IMR-90 (cell line): ENCODE measurements at regions not wholly inside any gene's neighbourhood (a gene's known extent, or its start where the extent isn't known, plus 50 kb on each side); places are given as distances from the start of the nearest gene placed in this dataset.

Source experiments
- ATAC-seq: fragments of 200-7000 bp; cut with Tn5 transposase; 2 replicates; pipeline ENCODE4 v1.9.1; 2020; ENCODE audit warnings: low read depth, mild to moderate bottlenecking, moderate library complexity
- BruUV-seq: library from RNA; stranded (reverse); fragments of 400-500 nt; replicated peaks from 2 replicates; lab custom pipeline; 2021; lab: Mats Ljungman, UMichigan
- CTCF ChIA-PET: fragments of 300-600 bp; formaldehyde crosslinking; extraction: SDS; loops from one replicate; lab custom pipeline; 2021; ENCODE audit warnings: antibody characterized with exemption; lab: Yijun Ruan, JAX
- POLR2A ChIA-PET: fragments of 300-600 bp; sonication (Branson Sonifier 250); formaldehyde crosslinking; loops from one replicate; lab custom pipeline; 2022; ENCODE audit warnings: antibody characterized with exemption; ENCODE audit not compliant: unreplicated experiment; lab: Charles Lee
- DNase-seq: peaks from one replicate; pipeline ENCODE4 v3.0.0; 2013
- H2AFZ ChIP-seq: replicated peaks from 2 replicates; pipeline ENCODE3; 2013; ENCODE audit warnings: low read length, mild to moderate bottlenecking; ENCODE audit not compliant: poor library complexity
- H2AK5ac ChIP-seq: 2 replicates; pipeline ENCODE4 v1.6.1; 2013; ENCODE audit warnings: low read depth, low read length, inconsistent platforms
- H2AK9ac ChIP-seq: replicated peaks from 2 replicates; pipeline ENCODE3; 2013; ENCODE audit warnings: mild to moderate bottlenecking, low read depth, low read length, moderate library complexity; ENCODE audit not compliant: poor library complexity
- H2BK120ac ChIP-seq: 2 replicates; pipeline ENCODE4 v1.6.1; 2013; ENCODE audit warnings: low read depth, low read length, inconsistent platforms
- H2BK15ac ChIP-seq: 3 replicates; pipeline ENCODE4 v1.6.1; 2013; ENCODE audit warnings: low read depth, low read length, inconsistent platforms
- H2BK20ac ChIP-seq: 2 replicates; pipeline ENCODE4 v1.6.1; 2013; ENCODE audit warnings: low read depth, mild to moderate bottlenecking, inconsistent platforms, low read length, moderate library complexity
- H2BK5ac ChIP-seq: 2 replicates; pipeline ENCODE4 v1.6.1; 2013; ENCODE audit warnings: mild to moderate bottlenecking, low read depth, low read length, inconsistent platforms; ENCODE audit not compliant: poor library complexity, severe bottlenecking
- H3K14ac ChIP-seq: replicated peaks from 2 replicates; pipeline ENCODE4 v1.6.1; 2013; ENCODE audit warnings: low read depth, low read length, inconsistent platforms
- H3K18ac ChIP-seq: 2 replicates; pipeline ENCODE4 v1.6.1; 2013; ENCODE audit warnings: low read depth, low read length, control low read depth
- H3K23ac ChIP-seq: 2 replicates; pipeline ENCODE4 v1.6.1; 2013; ENCODE audit warnings: low read depth, low read length, inconsistent platforms
- H3K27ac ChIP-seq: 2 replicates; pipeline ENCODE4 v1.5.1; 2013; ENCODE audit warnings: mild to moderate bottlenecking, control low read depth, low read length; ENCODE audit not compliant: insufficient read depth
- H3K27me3 ChIP-seq: 2 replicates; pipeline ENCODE4 v1.6.1; 2013; ENCODE audit warnings: low read length; ENCODE audit not compliant: control insufficient read depth, insufficient read depth
- H3K36me3 ChIP-seq: 2 replicates; pipeline ENCODE4 v1.6.1; 2013; ENCODE audit warnings: low read length, mixed read lengths; ENCODE audit not compliant: control insufficient read depth, insufficient read depth
- H3K4ac ChIP-seq: 2 replicates; pipeline ENCODE4 v1.6.1; 2013; ENCODE audit warnings: low read depth, low read length, inconsistent platforms
- H3K4me1 ChIP-seq: 2 replicates; pipeline ENCODE4 v1.6.1; 2013; ENCODE audit warnings: low read length, mixed read lengths; ENCODE audit not compliant: control insufficient read depth, insufficient read depth
- H3K4me2 ChIP-seq: 2 replicates; pipeline ENCODE4 v1.6.1; 2013; ENCODE audit warnings: low read depth, mild to moderate bottlenecking, control low read depth, low read length, moderate library complexity
- H3K4me3 ChIP-seq: 2 replicates; pipeline ENCODE4 v1.5.1; 2013; ENCODE audit warnings: low read depth, mild to moderate bottlenecking, control low read depth, low read length, moderate library complexity; ENCODE audit not compliant: insufficient read depth
- H3K56ac ChIP-seq: 2 replicates; pipeline ENCODE4 v1.6.1; 2013; ENCODE audit warnings: low read length, inconsistent platforms; ENCODE audit not compliant: insufficient read depth; ENCODE audit errors: extremely low read depth
- H3K79me1 ChIP-seq, 2 experiments: 2 replicates each; pipeline ENCODE4 v1.6.1; 2013; ENCODE audit warnings: low read length in 2 of 2, inconsistent platforms in 1 of 2, low read depth in 1 of 2
- H3K9ac ChIP-seq: 2 replicates; pipeline ENCODE4 v1.6.1; 2013; ENCODE audit warnings: low read depth, low read length, control low read depth
- H3K9me1 ChIP-seq: 2 replicates; pipeline ENCODE4 v1.6.1; 2013; ENCODE audit warnings: low read length, inconsistent platforms; ENCODE audit not compliant: insufficient read depth
- H3K9me3 ChIP-seq: 2 replicates; pipeline ENCODE4 v1.6.1; 2013; ENCODE audit warnings: low read length; ENCODE audit not compliant: control insufficient read depth, insufficient read depth
- H4K20me1 ChIP-seq: 2 replicates; pipeline ENCODE4 v1.6.1; 2013; ENCODE audit warnings: low read length, inconsistent platforms; ENCODE audit not compliant: insufficient read depth
- H4K5ac ChIP-seq: 2 replicates; pipeline ENCODE4 v1.6.1; 2013; ENCODE audit warnings: mild to moderate bottlenecking, low read depth, low read length, control low read depth
- H4K8ac ChIP-seq, 2 experiments: 2 replicates each; pipeline ENCODE4 v1.6.1; 2013; ENCODE audit warnings: low read depth in 2 of 2, low read length in 2 of 2, control low read depth in 1 of 2, inconsistent platforms in 1 of 2
- H4K91ac ChIP-seq: 2 replicates; pipeline ENCODE4 v1.6.1; 2013; ENCODE audit warnings: low read depth, low read length, inconsistent platforms; ENCODE audit not compliant: insufficient read depth
- BHLHE40 ChIP-seq: fragments of 150-350 bp; IDR thresholded peaks from 2 replicates; pipeline ENCODE4 v1.6.1; 2016; ENCODE audit warnings: mild to moderate bottlenecking, low read depth, low read length
- CEBPB ChIP-seq: IDR thresholded peaks from 2 replicates; pipeline ENCODE4 v1.6.1; 2012; ENCODE audit warnings: low read depth, low read length, improper control_type of control experiment
- CHD1 ChIP-seq: IDR thresholded peaks from 2 replicates; pipeline ENCODE4 v1.6.1; 2012; ENCODE audit warnings: low read depth, low read length, improper control_type of control experiment
- FOS ChIP-seq: fragments of 150-350 bp; IDR thresholded peaks from 2 replicates; pipeline ENCODE4 v1.6.1; 2016; ENCODE audit warnings: low read depth, low read length
- MAFK ChIP-seq: IDR thresholded peaks from 2 replicates; pipeline ENCODE4 v1.6.1; 2012; ENCODE audit warnings: low read depth, low read length, improper control_type of control experiment
- MAZ ChIP-seq: IDR thresholded peaks from 2 replicates; pipeline ENCODE4 v1.6.1; 2012; ENCODE audit warnings: low read depth, mild to moderate bottlenecking, low read length, improper control_type of control experiment, moderate library complexity, borderline replicate concordance
- MXI1 ChIP-seq: IDR thresholded peaks from 2 replicates; pipeline ENCODE4 v1.6.1; 2012; ENCODE audit warnings: low read depth, mild to moderate bottlenecking, low read length, moderate library complexity, borderline replicate concordance
- NFE2L2 ChIP-seq: fragments of 150-350 bp; IDR thresholded peaks from 2 replicates; pipeline ENCODE4 v1.6.1; 2016; ENCODE audit warnings: low read depth, mild to moderate bottlenecking, low read length
- POLR2A ChIP-seq: IDR thresholded peaks from 2 replicates; pipeline ENCODE4 v1.6.1; 2012; ENCODE audit warnings: mild to moderate bottlenecking, low read depth, low read length
- RAD21 ChIP-seq: IDR thresholded peaks from 2 replicates; pipeline ENCODE4 v1.6.1; 2012; ENCODE audit warnings: low read length, improper control_type of control experiment
- RCOR1 ChIP-seq: IDR thresholded peaks from 2 replicates; pipeline ENCODE4 v1.6.1; 2012; ENCODE audit warnings: mild to moderate bottlenecking, low read length, improper control_type of control experiment; ENCODE audit not compliant: insufficient replicate concordance
- RFX5 ChIP-seq: IDR thresholded peaks from 2 replicates; pipeline ENCODE4 v1.8.0; 2012; ENCODE audit warnings: low read depth, mild to moderate bottlenecking, low read length, moderate library complexity
- SMC3 ChIP-seq: fragments of 150-350 bp; IDR thresholded peaks from 2 replicates; pipeline ENCODE4 v1.6.1; 2016; ENCODE audit warnings: low read depth, mild to moderate bottlenecking, antibody characterized with exemption, low read length, moderate library complexity
- dilution Hi-C: fragments of 300-500 bp; cut with HindIII; formaldehyde crosslinking; loops from one replicate; pipeline ENCODE4 v1.14.3; 2018; ENCODE audit warnings: low sequenced_read_pairs; ENCODE audit not compliant: unreplicated experiment
- in situ Hi-C: fragments of 300-500 bp; cut with MboI; formaldehyde crosslinking; loops from 3 replicates; pipeline ENCODE4 v1.14.3; 2019; ENCODE audit warnings: low sequenced_read_pairs, inconsistent platforms, mixed read lengths
- intact Hi-C: fragments of 100-400 bp; cut with micrococcal nuclease; formaldehyde crosslinking; loops from 2 replicates; pipeline ENCODE4 v1.10.0; 2022
- TF ChIP-seq, protein P1 (sequence below): fragments of 150-350 bp; IDR thresholded peaks from 2 replicates; pipeline ENCODE4 v1.6.1; 2017; ENCODE audit warnings: mild to moderate bottlenecking, antibody characterized with exemption, low read length, low read depth
- TF ChIP-seq, protein P2 (sequence below): fragments of 150-350 bp; IDR thresholded peaks from 2 replicates; pipeline ENCODE4 v1.6.1; 2016; ENCODE audit warnings: low read depth, mild to moderate bottlenecking, low read length, moderate library complexity, borderline replicate concordance
- TF ChIP-seq, protein P3 (sequence below): conservative IDR thresholded peaks from 2 replicates; pipeline ENCODE4 v1.5.1; 2012; ENCODE audit warnings: mild to moderate bottlenecking, low read depth, low read length, improper control_type of control experiment

GRCh38 chr18:43760010-43760409, 482.7 kb upstream of the SYT4 start:
- H4K5ac ChIP-seq = no peak overlapping the region
- H3K4me2 ChIP-seq = no peak overlapping the region
- H3K18ac ChIP-seq = no peak overlapping the region
- no peak overlapping the region for H2BK120ac ChIP-seq
- no peak overlapping the region for H3K14ac ChIP-seq
- H2AK9ac ChIP-seq = no peak overlapping the region
- H3K9ac ChIP-seq = no peak overlapping the region
- H2BK15ac ChIP-seq = no peak overlapping the region
- H4K20me1 ChIP-seq = no peaks in the 10 kb centered on the region
- H3K9me3 ChIP-seq = no peaks in the 10 kb centered on the region
- no peaks in the 10 kb centered on the region for H3K79me1 ChIP-seq
- intact Hi-C loops = no loop called here
- in situ Hi-C loops = no loop called here
- DNase-seq (no peak), ATAC-seq (no peak)
- H3K27ac ChIP-seq = no peak overlapping the region
- no peak overlapping the region for H3K23ac ChIP-seq
- CTCF ChIA-PET = no interaction called here
- H3K9me1 ChIP-seq = no peaks in the 10 kb centered on the region
- H2AK5ac ChIP-seq = no peak overlapping the region
- H3K4ac ChIP-seq = no peak overlapping the region
- no peaks in the 10 kb centered on the region for H3K27me3 ChIP-seq
- no peak overlapping the region for H2BK20ac ChIP-seq
- no peak overlapping the region for H3K4me3 ChIP-seq
- TF ChIP-seq MAFK (no peak), SMC3 (no peak), CHD1 (no peak), POLR2A (no peak), MAZ (no peak), FOS (no peak), RAD21 (no peak), NFE2L2 (no peak), MXI1 (no peak), RFX5 (no peak), RCOR1 (no peak), CEBPB (no peak), BHLHE40 (no peak)
- TF ChIP-seq, protein P1, sequence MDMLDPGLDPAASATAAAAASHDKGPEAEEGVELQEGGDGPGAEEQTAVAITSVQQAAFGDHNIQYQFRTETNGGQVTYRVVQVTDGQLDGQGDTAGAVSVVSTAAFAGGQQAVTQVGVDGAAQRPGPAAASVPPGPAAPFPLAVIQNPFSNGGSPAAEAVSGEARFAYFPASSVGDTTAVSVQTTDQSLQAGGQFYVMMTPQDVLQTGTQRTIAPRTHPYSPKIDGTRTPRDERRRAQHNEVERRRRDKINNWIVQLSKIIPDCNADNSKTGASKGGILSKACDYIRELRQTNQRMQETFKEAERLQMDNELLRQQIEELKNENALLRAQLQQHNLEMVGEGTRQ = no peak
- TF ChIP-seq, protein P2, sequence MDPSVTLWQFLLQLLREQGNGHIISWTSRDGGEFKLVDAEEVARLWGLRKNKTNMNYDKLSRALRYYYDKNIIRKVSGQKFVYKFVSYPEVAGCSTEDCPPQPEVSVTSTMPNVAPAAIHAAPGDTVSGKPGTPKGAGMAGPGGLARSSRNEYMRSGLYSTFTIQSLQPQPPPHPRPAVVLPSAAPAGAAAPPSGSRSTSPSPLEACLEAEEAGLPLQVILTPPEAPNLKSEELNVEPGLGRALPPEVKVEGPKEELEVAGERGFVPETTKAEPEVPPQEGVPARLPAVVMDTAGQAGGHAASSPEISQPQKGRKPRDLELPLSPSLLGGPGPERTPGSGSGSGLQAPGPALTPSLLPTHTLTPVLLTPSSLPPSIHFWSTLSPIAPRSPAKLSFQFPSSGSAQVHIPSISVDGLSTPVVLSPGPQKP = no peak
- TF ChIP-seq, protein P3, sequence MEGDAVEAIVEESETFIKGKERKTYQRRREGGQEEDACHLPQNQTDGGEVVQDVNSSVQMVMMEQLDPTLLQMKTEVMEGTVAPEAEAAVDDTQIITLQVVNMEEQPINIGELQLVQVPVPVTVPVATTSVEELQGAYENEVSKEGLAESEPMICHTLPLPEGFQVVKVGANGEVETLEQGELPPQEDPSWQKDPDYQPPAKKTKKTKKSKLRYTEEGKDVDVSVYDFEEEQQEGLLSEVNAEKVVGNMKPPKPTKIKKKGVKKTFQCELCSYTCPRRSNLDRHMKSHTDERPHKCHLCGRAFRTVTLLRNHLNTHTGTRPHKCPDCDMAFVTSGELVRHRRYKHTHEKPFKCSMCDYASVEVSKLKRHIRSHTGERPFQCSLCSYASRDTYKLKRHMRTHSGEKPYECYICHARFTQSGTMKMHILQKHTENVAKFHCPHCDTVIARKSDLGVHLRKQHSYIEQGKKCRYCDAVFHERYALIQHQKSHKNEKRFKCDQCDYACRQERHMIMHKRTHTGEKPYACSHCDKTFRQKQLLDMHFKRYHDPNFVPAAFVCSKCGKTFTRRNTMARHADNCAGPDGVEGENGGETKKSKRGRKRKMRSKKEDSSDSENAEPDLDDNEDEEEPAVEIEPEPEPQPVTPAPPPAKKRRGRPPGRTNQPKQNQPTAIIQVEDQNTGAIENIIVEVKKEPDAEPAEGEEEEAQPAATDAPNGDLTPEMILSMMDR = no peak
- H2AFZ ChIP-seq = no peak overlapping the region
- no TSS peak for BruUV-seq
- H4K8ac ChIP-seq = no peak overlapping the region
- POLR2A ChIA-PET = no interaction called here
- no peak overlapping the region for H3K56ac ChIP-seq
- H3K36me3 ChIP-seq = no peaks in the 10 kb centered on the region
- H3K4me1 ChIP-seq = no peaks in the 10 kb centered on the region
- H2BK5ac ChIP-seq = no peak overlapping the region
- dilution Hi-C loops = no loop called here
- no peak overlapping the region for H4K91ac ChIP-seq
